ENCODE measurements at regions not wholly inside any gene's neighbourhood (a gene's known extent, or its start where the extent isn't known, plus 50 kb on each side); places are given as distances from the start of the nearest gene placed in this dataset.

DNA sequence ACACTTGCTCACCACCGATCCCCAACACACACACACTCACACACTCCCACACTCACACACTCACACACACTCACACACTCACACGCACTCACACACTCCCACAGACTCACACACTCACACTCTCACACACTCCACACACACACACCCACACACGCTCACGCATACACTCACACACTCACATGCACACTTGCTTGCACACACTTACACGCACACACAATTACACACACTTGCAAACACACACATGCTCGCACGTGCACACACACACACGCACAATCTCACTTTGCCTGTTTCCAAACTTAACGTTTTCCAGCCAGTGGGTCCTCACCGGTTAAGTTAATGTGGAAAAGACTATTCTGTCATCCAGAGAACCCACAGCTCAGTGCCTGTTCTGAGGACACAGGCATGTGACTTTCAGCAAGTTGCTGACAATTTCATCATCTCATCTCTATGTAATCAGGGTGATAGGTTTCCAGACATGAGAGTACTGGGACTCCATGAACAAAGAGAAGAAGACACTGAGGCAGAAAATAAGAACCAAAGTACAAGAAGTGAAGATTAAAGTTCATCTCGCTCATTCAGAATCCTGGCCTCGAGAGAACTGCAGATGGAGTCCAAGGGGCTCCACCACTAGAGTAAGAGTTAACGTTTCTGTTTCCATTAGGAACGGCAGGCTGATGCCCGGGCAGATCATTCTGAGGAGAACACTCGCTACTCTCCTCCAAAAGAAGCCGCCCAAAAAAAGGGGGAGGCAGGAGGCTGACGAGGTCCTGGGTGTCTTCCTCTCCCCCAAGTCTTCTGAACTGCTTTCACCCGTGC lies 153.2 kb upstream of the FRG1 start:
- H3K27me3 Mint-ChIP-seq (ENCODE audit: low read depth), result no peaks in the 10 kb centered on the region
- no peaks in the 10 kb centered on the region for H3K4me1 Mint-ChIP-seq
- no peak overlapping the region for H3K4me3 Mint-ChIP-seq
- H3K9me3 Mint-ChIP-seq, result peaks cover 54% of the 10 kb centered on the region
- no peak overlapping the region for H3K27ac Mint-ChIP-seq
- no peaks in the 10 kb centered on the region for H3K36me3 Mint-ChIP-seq
- TF ChIP-seq, protein P1, sequence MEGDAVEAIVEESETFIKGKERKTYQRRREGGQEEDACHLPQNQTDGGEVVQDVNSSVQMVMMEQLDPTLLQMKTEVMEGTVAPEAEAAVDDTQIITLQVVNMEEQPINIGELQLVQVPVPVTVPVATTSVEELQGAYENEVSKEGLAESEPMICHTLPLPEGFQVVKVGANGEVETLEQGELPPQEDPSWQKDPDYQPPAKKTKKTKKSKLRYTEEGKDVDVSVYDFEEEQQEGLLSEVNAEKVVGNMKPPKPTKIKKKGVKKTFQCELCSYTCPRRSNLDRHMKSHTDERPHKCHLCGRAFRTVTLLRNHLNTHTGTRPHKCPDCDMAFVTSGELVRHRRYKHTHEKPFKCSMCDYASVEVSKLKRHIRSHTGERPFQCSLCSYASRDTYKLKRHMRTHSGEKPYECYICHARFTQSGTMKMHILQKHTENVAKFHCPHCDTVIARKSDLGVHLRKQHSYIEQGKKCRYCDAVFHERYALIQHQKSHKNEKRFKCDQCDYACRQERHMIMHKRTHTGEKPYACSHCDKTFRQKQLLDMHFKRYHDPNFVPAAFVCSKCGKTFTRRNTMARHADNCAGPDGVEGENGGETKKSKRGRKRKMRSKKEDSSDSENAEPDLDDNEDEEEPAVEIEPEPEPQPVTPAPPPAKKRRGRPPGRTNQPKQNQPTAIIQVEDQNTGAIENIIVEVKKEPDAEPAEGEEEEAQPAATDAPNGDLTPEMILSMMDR (IDR thresholded peaks at IDR 0.05; ENCODE audit: unreplicated experiment), result no peak
- DNase-seq (ENCODE audit: low spot score in 2 of 2, unreplicated experiment in 2 of 2), result no peak

DNA sequence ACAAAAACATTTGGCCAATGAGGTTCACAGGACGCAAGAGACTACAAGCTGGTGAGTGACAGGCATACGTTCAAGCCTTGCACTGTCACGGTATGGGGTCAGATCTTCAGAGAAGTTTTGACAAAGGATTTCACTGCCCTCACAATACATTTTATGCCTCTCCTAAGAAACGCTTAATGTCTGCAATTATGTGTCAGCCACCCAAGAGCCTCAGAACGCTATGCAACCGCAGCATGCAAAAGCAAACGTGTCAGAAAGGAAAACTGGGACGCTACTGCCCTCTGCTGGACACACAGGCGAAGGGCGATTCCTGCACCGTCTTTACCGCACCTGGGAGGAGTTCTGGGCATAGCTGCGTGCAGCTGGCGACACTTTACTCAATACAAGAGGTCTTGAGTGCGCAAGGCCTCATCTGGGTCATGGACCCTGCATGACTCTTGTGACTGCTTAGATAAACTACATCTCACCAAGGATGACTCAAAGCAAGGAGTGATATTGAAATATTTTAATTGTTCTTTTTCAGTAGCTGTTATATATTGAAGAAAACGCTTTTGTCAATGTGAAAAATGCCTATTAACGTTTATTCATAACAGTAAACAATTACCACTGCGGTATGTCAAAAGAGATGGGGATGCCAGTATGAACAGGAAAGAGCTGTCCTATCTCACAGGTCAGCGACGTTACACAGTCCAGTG lies 147.6 kb upstream of the FRG1 start:
- H3K9me3 Mint-ChIP-seq, result peaks cover 23% of the 10 kb centered on the region
- TF ChIP-seq, protein P1 (IDR thresholded peaks at IDR 0.05; ENCODE audit: unreplicated experiment), result peak; percentile 68
- H3K27me3 Mint-ChIP-seq (ENCODE audit: low read depth), result peaks cover 2% of the 10 kb centered on the region
- H3K27ac Mint-ChIP-seq, result no peak overlapping the region
- peaks cover 1% of the 10 kb centered on the region for H3K4me1 Mint-ChIP-seq
- no peak overlapping the region for H3K4me3 Mint-ChIP-seq
- no peaks in the 10 kb centered on the region for H3K36me3 Mint-ChIP-seq
- peak in 1 of 2 experiments; percentile 72 for DNase-seq (ENCODE audit: low spot score in 2 of 2, unreplicated experiment in 2 of 2)

DNA sequence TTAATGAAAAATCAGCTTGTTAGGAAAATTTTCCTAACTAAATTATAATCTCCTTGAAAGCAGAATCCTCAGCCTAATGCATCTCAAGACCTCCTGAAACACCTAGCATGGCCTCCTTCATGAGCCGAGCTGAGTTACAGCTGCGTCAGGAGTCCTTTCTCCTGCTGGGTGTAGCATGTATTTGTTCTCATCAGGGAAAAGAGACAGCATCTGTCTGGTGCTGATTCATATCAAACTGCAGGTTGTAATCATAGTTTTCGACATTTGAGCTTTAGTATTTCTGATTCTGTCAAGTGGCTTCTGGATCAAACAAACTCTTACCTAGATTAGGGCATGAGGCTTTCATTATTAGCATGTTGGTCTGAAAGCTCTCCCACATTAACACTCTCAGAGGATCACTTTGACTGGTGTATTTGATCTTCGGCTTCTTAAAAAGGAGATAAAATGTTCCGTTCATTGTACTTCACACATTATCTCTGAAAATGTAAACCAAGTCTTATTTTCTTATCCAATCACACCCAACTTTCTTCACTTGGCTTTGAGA lies 140.1 kb upstream of the FRG1 start:
- TF ChIP-seq, protein P1 (IDR thresholded peaks at IDR 0.05; ENCODE audit: unreplicated experiment), result no peak
- Mint-ChIP-seq H3K4me3 (no peak overlapping the region), H3K27ac (no peak overlapping the region), H3K9me3 (peaks cover 55% of the 10 kb centered on the region), H3K27me3 (ENCODE audit: low read depth) (no peaks in the 10 kb centered on the region), H3K4me1 (no peaks in the 10 kb centered on the region), H3K36me3 (no peaks in the 10 kb centered on the region)
- DNase-seq (ENCODE audit: low spot score in 2 of 2, unreplicated experiment in 2 of 2), result no peak

DNA sequence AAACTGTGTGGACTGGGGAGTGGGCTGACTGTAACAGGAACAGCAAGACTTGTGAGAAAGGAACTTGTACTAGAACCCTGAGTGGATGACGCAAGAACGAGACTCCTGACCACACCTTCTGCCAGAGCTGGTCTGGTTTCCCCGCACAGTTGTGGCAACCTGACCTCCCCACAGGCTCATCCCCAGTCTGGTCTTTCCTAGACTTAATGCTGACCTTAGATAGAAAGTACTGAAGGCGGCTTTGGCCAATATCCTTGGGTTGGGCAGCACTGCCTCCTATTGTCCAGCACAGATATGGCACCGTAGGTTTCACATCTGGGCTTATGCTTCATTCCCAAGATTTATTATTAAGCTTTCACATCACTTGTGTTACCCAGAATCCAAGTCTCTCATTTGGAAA lies 137.8 kb upstream of the FRG1 start:
- Mint-ChIP-seq H3K27ac (no peak overlapping the region), H3K4me3 (no peak overlapping the region), H3K27me3 (ENCODE audit: low read depth) (no peaks in the 10 kb centered on the region), H3K36me3 (no peaks in the 10 kb centered on the region), H3K4me1 (no peaks in the 10 kb centered on the region), H3K9me3 (peaks cover 57% of the 10 kb centered on the region)
- TF ChIP-seq, protein P1 (IDR thresholded peaks at IDR 0.05; ENCODE audit: unreplicated experiment), result no peak
- DNase-seq (ENCODE audit: low spot score in 2 of 2, unreplicated experiment in 2 of 2), result no peak

DNA sequence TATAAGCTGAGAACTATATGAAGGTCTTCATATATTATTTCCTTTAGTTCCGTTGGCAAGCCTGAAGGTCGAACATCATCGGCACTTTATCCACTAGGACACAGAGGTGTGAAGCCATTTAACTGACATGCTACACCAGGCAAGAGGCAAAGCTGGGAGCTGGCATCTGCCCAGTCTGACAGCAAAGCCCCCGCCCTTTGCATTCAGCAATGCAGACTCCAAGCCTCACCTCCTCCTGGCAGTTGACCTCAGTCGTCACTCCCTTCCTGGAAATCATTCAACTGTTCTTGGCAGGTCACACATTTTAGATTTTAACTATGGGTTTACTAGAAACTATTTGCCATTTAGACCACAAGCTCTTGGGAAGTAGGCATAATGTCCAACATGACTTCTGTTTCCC lies 135.8 kb upstream of the FRG1 start:
- H3K27ac Mint-ChIP-seq, result no peak overlapping the region
- DNase-seq (ENCODE audit: low spot score in 2 of 2, unreplicated experiment in 2 of 2), result no peak
- peaks cover 73% of the 10 kb centered on the region for H3K9me3 Mint-ChIP-seq
- no peaks in the 10 kb centered on the region for H3K36me3 Mint-ChIP-seq
- H3K4me3 Mint-ChIP-seq, result no peak overlapping the region
- H3K4me1 Mint-ChIP-seq, result no peaks in the 10 kb centered on the region
- TF ChIP-seq, protein P1 (IDR thresholded peaks at IDR 0.05; ENCODE audit: unreplicated experiment), result no peak
- no peaks in the 10 kb centered on the region for H3K27me3 Mint-ChIP-seq (ENCODE audit: low read depth)
